ENCODE measurements at regions not wholly inside any gene's neighbourhood (a gene's known extent, or its start where the extent isn't known, plus 50 kb on each side); places are given as distances from the start of the nearest gene placed in this dataset.
A peak's percentile ranks its signal among the peaks of the same experiment; 100 is the strongest.

DNA sequence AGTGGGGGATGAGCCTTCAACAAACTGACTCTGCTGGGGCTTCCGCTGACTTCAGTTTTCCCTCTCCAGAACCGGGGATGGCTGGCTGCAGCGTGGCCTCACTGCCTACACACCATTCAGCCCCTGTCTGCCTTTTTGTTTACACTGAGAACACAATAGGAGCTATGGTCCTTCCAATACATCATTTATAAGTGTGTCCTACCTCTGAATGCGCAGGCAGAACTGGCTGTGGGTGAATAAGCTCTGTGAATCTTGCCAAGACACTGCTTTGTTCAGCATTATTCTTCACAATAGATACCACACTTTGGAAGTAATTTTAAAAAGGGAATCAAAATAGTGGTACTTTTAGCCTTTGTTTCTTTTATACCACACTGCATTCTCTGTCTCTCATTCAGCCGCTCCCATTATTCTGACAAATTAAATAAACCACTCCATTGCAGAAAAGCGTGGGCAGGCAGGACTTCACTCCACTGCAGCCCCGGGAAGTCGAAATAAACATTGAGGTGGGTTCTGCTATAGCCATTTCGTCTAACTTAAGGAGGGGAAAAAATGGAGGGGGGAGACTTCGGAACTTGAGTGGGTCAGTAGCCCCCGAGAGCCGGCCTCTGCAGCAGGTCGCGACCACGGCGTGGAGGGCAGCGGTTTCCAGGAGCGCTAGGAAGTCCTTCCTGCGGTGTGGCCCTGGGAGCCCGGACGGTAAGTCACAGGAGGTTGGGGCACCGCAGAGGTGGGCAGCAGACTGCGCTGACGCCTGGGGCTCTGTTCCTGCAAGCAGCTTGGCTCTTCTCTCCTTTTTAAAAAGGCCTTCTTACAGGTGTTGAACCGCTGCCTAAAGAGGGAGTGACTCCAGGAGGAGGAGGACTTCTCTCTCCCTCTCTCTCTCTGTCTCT is 94.8 kb upstream of the SOX1 start:
- DNase-seq, result peak; percentile 12

DNA sequence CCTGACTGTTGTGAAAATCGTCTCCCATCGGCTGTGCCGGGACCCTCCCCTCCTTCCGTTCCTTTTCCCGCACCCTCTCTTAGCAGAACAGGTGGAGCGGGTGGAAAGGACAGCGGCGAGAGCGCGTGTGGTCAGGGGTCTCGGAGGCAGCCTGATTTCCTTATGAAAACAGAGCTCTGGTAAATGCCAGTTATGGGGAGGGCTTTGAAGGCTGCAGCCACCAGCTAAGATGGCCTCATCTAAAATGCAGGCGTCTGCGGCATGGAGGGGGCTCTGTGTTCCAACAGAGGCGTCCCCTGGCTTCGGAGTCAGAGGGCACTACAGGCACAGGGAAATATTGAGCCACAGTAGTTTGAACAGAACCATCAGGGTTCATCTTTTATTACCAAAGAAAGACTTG is 93.8 kb upstream of the SOX1 start:
- DNase-seq, result no peak

DNA sequence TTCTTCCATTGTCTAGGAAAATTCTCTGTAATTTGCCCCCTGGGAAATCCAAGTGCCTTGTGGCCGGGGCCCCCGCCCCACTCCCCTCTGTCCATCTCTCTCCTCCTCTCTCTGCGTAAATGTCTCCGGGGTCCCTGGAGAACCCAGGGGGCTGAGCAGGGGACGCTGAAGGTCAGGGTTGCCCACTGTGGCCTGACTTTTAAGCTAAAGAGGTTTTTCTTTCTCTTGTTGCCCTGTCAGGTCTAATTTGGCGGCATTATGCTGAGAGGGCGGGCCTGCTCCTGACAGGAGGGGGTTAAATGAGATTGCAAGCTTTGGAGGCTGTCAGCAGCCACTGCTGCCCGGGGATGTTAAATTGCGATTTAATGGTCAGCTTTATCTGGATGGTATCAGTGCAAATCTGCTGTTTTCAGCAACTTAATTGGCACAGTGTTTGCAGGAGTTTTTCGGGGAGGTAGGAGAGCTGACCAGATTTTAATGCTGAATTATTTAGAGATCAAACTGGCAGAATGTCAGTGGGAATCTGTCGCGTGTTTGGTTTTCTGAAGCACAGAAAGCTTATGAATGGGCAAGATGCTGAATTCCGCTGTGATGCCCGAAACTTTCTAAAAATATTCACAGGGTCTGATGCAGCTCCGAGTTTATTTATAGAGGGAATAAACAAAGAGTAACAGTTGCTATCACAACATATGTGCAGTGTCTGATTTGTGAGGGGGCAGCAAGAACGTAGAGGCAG is 93.2 kb upstream of the SOX1 start:
- no peak for DNase-seq

DNA sequence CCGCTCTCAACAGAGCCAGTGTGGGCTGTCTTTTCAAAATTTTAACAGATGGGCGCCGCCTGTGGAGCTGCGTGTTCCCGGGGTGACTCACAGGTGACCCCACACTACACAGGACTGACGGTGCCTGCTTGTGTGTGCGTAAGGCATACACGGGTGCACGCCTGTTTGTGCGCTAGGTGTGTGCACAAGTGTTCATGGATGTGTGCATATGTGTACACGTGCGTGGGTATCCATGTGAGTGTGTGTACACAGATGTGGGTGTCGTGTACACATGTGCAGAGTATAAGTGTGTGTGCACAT is 92.7 kb upstream of the SOX1 start:
- no peak for DNase-seq

DNA sequence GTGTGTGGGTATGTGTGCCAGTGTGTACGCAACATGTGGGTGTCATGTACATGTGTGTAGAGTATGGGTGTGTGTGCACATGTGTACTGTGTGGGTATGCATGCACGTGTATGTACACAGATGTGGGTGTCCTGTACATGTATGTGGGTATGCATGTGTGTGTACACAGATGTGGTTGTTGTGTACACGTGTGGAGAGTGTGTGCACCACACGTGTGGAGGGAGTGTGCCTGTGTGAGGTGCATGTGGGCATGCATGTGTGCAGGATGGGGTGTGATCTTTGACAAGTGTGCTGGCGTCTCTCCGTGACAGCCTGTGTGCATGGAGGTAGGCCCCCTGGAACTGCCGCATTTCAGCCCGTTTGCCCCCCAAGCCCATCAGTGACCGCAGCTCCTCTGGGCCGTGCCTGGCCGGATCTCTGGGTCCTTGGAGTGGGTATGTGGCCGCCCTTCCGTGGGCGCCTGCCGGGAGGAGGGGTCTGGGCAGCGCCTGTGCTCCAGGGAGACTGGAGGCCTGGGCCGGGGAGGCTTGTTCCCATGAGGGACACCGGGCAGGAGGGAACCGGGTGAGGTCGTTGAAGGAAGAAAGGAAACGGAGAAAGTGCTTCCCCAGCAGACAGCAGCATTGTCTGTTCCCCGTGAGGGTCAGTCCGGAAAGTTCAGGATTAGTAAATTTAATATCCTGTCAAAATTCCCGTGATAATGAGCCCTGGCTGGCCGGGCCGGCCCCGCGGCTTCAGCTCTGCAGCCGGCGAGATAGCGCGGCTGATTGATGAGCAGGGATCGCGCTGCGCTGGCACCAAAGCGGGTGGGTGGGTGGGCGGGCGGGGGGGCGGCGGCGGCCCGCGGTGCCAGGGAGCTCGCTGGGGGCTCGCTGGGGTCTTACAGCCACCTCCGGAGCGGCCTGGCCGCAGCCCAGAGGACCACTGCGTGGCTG is 91.1 kb upstream of the SOX1 start:
- DNase-seq, result no peak

DNA sequence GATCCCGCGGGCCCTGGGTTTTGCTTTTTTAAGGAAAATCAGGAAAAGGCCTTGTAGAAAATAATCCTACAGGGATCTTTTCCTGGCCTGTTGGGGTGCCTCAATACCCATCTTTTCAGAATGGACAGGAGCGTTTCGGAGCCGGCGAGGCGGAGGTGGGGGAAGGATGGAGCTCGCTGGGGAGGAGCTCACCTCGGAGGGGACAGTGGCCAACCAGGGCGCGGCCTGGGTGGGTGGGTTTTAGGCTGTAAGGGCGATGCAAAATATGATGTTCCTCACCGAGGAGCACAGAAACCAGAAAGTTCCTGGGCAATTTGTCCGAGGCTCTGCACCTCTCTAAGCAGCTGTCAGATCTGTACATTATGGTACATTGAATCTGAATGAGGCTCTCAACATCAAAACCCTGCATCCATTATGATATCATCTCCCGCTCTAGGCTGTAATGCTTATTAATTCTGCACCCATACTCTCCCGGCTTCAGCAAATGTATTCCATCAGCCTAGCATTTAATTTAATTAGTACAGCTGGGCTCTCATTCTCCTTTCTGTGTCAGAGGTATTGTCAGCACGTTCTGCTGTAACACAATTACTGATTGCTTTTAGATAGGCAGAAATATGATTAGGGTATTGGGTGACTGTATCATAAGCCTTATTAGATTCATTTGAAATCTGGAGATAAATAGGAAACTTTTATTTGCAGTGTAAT is 90.3 kb upstream of the SOX1 start:
- DNase-seq, result no peak

DNA sequence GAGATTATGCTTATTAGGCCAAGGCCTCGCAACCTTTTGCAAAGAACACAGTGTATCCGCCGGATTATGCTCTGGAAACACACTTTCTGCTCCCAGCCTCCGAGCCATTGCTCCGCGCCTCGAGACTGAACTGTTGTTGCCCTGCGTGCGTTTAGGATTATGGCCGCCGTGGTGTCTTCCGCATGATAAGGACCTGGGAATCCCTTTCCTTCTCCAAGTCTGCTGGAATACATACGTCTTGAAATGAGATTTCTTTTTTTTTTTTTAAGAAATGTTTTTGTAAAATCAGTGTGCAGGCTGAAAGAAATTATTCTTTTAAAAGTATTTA is 89.8 kb upstream of the SOX1 start:
- no peak for DNase-seq

DNA sequence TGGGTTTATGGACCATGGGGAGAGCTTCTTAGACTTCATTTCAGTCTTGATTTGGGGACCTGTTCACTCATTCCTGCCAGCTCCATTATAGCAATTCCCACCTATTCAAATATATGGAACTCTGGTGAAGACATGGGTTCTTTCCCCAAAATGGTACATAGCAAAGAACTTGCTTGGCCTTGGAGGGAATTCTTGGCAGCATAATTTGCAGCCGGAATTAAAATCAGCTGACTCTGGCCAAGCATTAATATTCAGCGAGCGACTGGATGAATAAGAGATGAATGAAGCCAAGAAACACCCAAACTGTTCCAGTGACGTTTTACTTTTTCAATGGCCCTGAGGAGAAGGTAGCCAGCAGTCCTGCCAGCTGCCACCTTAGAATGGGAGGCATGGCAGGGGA is 88.4 kb upstream of the SOX1 start:
- peak; percentile 45 for DNase-seq

DNA sequence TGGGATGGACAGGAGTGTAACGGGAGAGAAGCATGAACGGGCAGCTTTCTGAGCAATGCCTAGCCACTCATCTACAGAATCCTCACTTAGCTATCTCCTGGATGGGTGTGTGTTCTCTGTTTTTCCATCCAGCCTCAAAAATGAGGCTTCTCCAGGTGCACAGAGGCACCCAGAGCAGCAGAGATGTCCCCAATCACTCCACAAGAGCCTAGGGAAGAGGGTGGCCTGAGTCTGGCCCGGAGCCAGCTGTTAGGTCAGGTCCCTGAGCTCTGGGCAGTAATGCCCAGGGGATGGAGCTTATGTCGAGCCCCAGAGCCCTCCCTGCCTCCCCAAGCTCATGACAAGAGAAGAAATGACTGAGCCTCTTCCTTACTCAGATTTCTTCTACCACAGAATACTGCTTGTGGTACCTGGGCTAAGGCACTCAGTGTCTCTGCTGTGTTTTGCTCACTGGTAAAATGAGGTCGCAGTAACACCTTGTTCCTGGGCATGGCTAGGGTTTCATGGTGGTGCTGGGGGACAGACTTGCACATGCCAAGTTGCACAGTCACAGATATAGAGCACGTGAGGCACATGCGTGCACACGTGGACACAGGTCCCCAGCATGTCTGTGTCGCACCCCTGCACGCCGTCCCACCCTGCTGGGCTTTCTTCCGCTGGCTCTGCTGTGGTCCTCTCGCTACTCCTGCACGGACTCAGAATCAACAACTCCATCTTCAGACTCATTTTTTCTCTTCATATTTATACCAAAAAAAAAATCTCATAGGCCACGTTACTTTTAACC is 86.6 kb upstream of the SOX1 start:
- no peak for DNase-seq

DNA sequence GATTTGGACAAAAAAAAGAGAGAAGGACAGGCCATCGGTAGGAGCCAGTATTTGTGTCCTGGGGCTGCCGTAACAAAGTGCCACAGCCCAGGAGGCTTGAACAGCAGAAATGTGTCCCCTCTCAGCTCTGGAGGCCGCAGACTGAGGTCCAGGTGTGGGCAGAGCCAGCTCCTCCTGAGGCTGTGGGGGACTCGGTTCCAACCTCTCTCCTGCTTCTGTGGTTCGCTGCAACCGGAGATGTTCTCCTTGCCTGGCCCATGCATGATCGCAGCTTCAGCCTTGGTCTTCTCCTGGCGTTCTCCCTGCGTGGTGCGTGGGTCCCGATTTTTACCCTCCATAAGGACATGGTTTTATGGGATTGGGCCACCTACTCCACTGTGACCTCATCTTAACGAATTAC is 85.9 kb upstream of the SOX1 start:
- DNase-seq, result no peak

DNA sequence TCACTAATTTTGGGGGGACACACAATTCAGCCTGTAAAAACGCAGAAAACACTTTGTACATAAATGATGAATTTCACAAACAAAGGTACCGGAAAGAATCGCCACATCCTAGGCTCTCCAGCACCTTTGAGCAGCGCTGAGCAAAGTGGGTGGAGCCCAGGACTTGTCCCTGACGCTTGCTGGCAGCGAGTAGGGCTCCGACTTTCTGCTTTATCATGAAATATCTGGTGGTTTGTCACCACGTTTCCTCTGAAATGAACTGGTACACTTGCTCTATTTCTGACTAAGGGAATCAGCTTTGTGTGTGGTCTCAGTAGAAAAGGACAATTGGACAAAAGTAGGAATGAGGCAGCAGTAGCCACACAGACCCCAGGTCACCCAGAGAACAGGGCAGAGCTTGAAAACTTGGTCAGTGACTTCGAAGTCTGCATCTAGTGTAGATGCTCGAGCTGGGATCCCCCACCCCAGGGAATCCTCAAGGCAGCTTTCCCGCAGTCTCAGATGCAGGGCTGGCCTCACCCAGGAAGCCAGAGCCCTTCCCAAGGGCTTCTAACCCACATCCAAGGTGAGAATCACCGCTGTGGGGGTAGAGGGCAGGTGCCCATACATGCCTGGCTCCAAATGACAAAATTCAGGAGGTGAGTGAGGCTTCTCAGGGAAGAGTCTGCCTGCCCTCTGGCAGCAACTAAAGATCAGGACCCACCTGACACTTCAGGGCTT is 85.3 kb upstream of the SOX1 start:
- no peak for DNase-seq

DNA sequence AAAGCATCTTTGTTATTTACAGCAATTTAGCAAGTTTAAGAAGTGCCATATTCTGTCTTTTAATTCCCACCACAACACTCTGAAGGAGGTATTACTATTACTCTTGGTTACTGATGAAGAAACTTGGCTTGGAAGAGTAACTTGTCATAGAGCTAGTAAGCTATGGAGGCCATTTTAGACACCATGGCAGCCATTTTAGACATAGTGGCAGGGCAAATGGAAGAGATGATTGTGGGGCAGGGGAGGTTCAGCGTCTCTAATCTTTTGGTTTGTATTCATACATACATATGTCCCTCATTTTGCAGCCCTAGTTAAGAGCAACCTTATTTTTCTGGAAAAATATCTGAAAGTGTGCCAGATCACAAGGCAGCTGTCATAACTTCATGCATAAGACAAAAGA is 82.6 kb upstream of the SOX1 start:
- DNase-seq, result no peak

DNA sequence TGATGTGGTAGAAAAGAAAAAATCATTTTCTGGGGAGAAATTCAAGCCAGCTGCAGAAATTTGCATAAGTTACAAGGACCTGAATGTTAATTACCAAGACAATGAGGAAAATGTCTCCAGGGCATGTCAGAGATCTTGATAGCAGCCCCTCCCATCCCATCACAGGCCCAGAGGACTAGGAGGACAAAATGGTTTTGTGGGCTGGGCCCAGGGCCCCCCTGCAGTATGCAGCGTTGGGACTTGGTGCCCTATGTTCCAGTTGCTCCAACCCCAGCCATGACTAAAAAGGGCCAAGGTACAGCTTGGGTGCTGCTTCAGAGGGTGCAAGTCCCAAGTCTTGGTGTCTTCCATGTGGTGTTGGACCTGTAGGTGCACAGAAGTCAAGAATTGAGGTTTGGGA is 76.6 kb upstream of the SOX1 start:
- no peak for DNase-seq

DNA sequence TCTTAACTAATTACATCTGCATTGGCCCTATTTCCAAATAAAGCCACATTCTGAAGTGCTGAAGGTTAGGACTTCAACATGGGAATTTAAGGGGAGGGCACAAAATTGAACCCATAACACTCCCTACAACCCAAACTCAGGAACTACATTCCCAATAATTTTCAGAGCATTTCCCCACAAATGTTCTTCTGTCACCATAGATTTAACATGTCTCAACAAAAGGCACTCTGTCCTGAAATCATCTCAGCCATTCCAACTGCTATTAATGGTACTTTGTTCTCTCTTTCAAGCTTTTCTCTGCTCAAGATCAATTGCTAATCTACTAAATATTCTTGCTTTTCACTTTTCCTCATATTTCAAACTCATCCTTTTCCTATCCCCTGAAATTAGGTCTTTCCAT is 74.0 kb upstream of the SOX1 start:
- DNase-seq, result no peak

DNA sequence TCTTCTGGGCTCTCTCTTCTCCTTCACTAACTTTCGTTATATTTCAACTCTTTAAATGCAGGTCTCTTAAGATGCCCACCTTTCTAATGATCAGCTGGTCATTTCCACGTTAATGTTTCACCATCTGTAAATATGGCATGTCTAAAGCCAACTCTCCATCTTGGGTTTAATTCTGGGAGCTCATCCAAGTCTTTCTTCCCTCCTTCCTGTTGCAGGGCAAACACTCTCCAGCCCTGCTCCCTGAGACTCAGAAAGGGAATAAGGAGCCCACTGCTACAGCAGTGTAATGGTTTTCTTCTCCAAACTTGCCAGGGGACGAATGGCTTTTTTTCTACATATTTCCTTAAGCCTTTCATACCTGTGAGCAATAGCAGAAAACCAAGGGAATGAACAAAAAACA is 73.3 kb upstream of the SOX1 start:
- no peak for DNase-seq

DNA sequence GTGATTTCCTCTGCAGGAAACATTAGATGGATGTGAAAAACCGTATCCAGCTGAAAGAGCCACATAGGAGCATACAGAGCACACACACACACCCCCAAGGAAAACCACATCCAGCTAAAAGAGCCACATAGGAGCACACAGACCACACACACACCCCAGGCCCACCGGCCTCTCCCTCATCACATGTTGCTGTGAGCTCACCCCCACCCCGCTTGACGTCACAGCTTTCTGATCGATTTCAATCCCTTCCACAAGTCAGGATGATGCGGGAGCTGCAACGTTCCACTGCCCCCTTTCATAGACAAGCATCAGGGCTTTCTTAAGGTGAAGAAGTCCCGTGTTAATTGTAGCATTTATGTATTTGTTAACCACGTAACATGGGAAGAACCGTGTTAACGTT is 72.4 kb upstream of the SOX1 start:
- DNase-seq, result no peak

DNA sequence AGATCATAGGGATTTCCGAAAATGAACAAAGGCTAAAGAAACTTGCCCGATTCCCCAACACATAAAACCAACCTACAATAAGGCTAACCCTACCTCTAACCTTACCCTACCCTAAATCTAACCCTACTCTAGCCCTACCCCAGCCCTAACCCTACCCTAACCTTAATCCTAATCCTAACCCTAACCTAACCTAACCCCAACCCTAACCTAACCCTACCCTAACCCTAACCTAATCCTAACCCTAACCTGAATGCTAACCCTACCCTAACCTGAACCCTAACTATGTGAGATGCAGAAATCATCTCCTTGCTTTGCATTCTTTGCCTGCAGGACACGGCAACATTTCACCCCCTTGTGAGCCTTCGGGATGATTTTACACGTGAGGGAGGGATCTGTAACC is 67.6 kb upstream of the SOX1 start:
- no peak for DNase-seq

DNA sequence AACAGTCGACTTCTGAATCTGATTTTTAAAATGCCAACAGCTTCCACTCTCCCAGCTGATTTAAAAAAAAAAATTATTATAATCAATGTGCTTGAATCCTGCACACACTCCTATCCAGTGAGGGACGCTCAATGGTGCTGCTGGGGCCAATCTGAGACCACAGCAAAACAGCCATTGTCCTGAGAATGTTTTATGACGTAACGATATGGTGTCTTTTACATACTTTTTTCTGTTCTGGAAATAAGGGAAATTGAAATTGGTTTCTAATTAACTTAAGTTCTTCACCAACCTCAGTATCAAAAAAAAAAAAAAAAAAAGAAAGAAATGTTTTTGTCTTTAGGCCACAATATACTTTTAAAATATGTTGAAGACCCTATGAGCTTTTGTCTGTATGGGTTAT is 66.1 kb upstream of the SOX1 start:
- DNase-seq, result no peak

DNA sequence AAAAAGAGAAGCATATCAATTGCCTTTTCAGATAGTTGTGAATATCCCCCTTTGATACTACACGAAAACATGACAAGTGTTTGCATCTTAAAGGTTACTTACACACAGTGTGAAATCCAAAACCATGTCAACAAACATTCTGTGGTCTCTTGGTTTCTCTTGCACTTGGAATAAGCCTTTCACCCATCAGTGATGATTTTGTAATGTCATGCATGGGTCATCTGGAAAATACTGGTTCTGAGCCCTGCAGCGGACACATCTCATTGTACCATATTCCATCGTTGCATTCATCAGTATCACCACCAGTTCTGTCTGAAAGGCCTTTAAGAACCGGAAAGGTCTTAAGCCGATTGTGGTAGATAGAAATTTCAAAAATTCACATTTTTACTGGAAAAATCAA is 65.4 kb upstream of the SOX1 start:
- no peak for DNase-seq

DNA sequence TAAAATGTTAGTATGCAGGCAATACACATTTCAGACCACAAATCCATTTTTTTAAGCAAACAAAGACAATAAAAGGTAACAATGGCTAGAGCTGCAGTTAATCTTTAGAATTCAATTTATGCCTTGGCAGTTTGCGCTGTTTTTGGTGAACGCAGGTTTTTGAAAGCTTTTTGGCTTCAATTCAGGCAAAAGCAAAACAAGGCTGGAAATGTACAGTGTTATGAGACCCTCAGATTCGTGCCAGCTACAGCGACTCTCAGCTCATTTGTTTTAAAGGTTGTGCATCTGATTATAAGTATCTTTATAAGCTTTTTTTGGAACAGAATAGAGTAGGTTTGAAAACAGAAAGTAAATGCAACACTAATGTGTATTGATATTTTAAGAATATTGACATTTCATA is 63.6 kb upstream of the SOX1 start:
- no peak for DNase-seq

DNA sequence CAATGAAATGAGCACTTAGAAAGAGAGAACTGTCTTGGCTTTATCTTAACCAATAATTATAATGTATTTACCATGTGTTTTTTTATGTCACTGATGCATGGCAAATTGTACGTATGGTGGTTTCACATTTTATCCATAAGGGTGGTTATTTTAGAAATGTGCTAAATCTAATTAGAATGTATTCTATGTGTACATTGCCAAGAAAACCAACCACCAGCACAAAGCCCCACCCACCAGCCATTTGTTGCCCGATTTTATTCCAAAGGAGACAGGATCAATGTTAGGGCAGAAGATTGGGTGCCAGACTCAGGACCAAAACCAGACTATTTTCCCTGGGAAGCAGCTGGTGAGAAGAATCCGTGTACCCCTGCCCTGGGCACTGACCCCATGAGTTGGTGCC is 63.0 kb upstream of the SOX1 start:
- DNase-seq, result no peak

DNA sequence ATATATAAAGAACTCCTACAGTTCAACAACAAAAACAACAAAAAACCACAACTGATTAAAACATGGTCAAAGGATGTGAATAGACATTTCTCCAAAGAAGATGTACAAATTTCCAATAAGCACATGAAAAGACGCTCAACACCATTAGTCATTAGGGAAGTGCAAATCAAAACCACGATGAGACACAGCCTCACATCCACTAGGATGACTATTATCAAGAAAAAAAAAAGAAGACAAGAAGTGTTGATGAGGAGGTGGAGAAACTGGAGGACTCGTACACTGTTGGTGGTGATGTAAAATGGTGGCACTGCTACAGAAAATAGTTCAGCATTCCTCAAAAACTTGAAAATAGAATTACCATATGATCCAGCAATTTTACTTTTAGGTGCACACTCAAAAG is 61.0 kb upstream of the SOX1 start:
- DNase-seq, result no peak

Measured in midbrain (tissue), 1 donor.